HL-60 (cell line): ENCODE measurements at regions not wholly inside any gene's neighbourhood (a gene's known extent, or its start where the extent isn't known, plus 50 kb on each side); places are given as distances from the start of the nearest gene placed in this dataset.

Source experiments
- DNase-seq, 2 experiments: peaks; one replicate each; pipeline ENCODE4 v3.0.0-alpha.2; 2010 to 2020; ENCODE audit warnings: low read depth in 1 of 2, low spot score in 1 of 2
- H3K27ac ChIP-seq: fragments of 250-450 bp; sonication (Bioruptor Pico); replicated peaks from 2 replicates; pipeline ENCODE4 v1.5.1; 2020; ENCODE audit warnings: mild to moderate bottlenecking, moderate library complexity
- H3K27me3 ChIP-seq: fragments of 250-450 bp; sonication (Bioruptor Pico); 2 replicates; pipeline ENCODE4 v1.5.1; 2021; ENCODE audit warnings: mild to moderate bottlenecking, moderate library complexity; ENCODE audit not compliant: insufficient read depth, poor library complexity, severe bottlenecking
- H3K4me3 ChIP-seq: replicated peaks from 2 replicates; pipeline ENCODE4 v1.5.1; 2011; ENCODE audit warnings: mild to moderate bottlenecking, control low read depth, low read length; ENCODE audit not compliant: insufficient read depth
- CTCF ChIP-seq: IDR thresholded peaks from one replicate; pipeline ENCODE4 v1.5.1; 2011; ENCODE audit warnings: low read length, control low read depth, inconsistent platforms; ENCODE audit not compliant: insufficient read depth
- GABPA ChIP-seq: IDR thresholded peaks from 2 replicates; pipeline ENCODE4 v1.6.1; 2012; ENCODE audit warnings: low read depth
- POLR2AphosphoS5 ChIP-seq: IDR thresholded peaks from 2 replicates; pipeline ENCODE4 v1.6.1; 2012; ENCODE audit warnings: low read depth
- REST ChIP-seq: IDR thresholded peaks from 2 replicates; pipeline ENCODE4 v1.6.1; 2012; ENCODE audit warnings: low read depth; ENCODE audit not compliant: insufficient replicate concordance
- SPI1 ChIP-seq: IDR thresholded peaks from 2 replicates; pipeline ENCODE4 v1.6.1; 2012; ENCODE audit warnings: low read depth, mild to moderate bottlenecking, borderline replicate concordance

- H3K27me3 ChIP-seq: no peaks in the 10 kb centered on the region
- no peak overlapping the region for H3K27ac ChIP-seq
- no peak for TF ChIP-seq POLR2AphosphoS5
- no peak for DNase-seq
- no peak overlapping the region for H3K4me3 ChIP-seq
These were observed 302.7 kb upstream of the PSMD7 start for GRCh38 chr16:73993878-73994277.

- TF ChIP-seq POLR2AphosphoS5 (no peak), REST (no peak), SPI1 (no peak), GABPA (no peak), CTCF (no peak)
- DNase-seq: no peak
- Histone ChIP-seq H3K4me3 (no peak overlapping the region), H3K27me3 (no peaks in the 10 kb centered on the region), H3K27ac (no peak overlapping the region)
These were observed 318.2 kb upstream of the PSMD7 start for GRCh38 chr16:73978407-73978784.

- no peak for DNase-seq
- H3K27ac ChIP-seq: no peak overlapping the region
- no peaks in the 10 kb centered on the region for H3K27me3 ChIP-seq
- no peak overlapping the region for H3K4me3 ChIP-seq
- TF ChIP-seq REST (no peak), SPI1 (no peak), CTCF (no peak), POLR2AphosphoS5 (no peak), GABPA (no peak)
These were observed 320.0 kb upstream of the PSMD7 start for GRCh38 chr16:73976644-73977043.

GRCh38 chr16:73973174-73973573 is 323.4 kb upstream of the PSMD7 start:
- no peaks in the 10 kb centered on the region for H3K27me3 ChIP-seq
- no peak for DNase-seq
- no peak overlapping the region for H3K27ac ChIP-seq
- no peak for TF ChIP-seq REST
- no peak for TF ChIP-seq GABPA
- no peak for TF ChIP-seq SPI1
- no peak for TF ChIP-seq CTCF
- no peak for TF ChIP-seq POLR2AphosphoS5
- H3K4me3 ChIP-seq: no peak overlapping the region
